ENCODE measurements at regions not wholly inside any gene's neighbourhood (a gene's known extent, or its start where the extent isn't known, plus 50 kb on each side); places are given as distances from the start of the nearest gene placed in this dataset.

GRCh38 chr17:13074026-13074425, 56.2 kb upstream of the ELAC2 start:
- intact Hi-C loops (cut with micrococcal nuclease; ENCODE audit: unreplicated experiment), result no loop called here
- ChIA-PET CTCF (no interaction called here), POLR2A (ENCODE audit: low non-redundant PET) (no interaction called here)
- TF ChIP-seq EZH2 (IDR thresholded peaks at IDR 0.05; ENCODE audit: borderline replicate concordance, low read depth, low read length, poor library complexity, severe bottlenecking) (no peak), CTCF (conservative IDR thresholded peaks at IDR 0.05; ENCODE audit: low read depth, low read length) (no peak)
- no TSS peak for BruUV-seq (replicated peaks)
- H3K27me3 ChIP-seq (replicated peaks; ENCODE audit: insufficient read depth, low read depth, low read length, poor library complexity), result peaks cover 12% of the 10 kb centered on the region
- no peaks in the 10 kb centered on the region for H3K4me1 ChIP-seq (ENCODE audit: insufficient read depth, low read length, poor library complexity, severe bottlenecking)
- no peak overlapping the region for H3K4me3 ChIP-seq (ENCODE audit: low read depth, low read length, poor library complexity, severe bottlenecking)
- no peak overlapping the region for H3K27ac ChIP-seq (ENCODE audit: low read depth, low read length, poor library complexity, severe bottlenecking)
- no peaks in the 10 kb centered on the region for H3K9me3 ChIP-seq (ENCODE audit: low read depth, low read length, poor library complexity, severe bottlenecking)
- DNase-seq (ENCODE audit: low spot score), result peak; percentile 1
- H3K36me3 ChIP-seq (ENCODE audit: insufficient read depth, low read length, poor library complexity, severe bottlenecking), result no peaks in the 10 kb centered on the region

GRCh38 chr17:13073018-13073417, 55.2 kb upstream of the ELAC2 start:
- POLR2A ChIA-PET (ENCODE audit: low non-redundant PET), result no interaction called here
- CTCF ChIA-PET, result no interaction called here
- intact Hi-C loops (cut with micrococcal nuclease; ENCODE audit: unreplicated experiment), result no loop called here

GRCh38 chr17:13070732-13071131, 52.9 kb upstream of the ELAC2 start:
- no peak for TF ChIP-seq EZH2 (IDR thresholded peaks at IDR 0.05; ENCODE audit: borderline replicate concordance, low read depth, low read length, poor library complexity, severe bottlenecking)
- no peak for TF ChIP-seq CTCF (conservative IDR thresholded peaks at IDR 0.05; ENCODE audit: low read depth, low read length)
- BruUV-seq (replicated peaks), result no TSS peak
- ChIA-PET CTCF (no interaction called here), POLR2A (ENCODE audit: low non-redundant PET) (no interaction called here)
- no peaks in the 10 kb centered on the region for H3K36me3 ChIP-seq (ENCODE audit: insufficient read depth, low read length, poor library complexity, severe bottlenecking)
- H3K4me3 ChIP-seq (ENCODE audit: low read depth, low read length, poor library complexity, severe bottlenecking), result no peak overlapping the region
- no peak for DNase-seq (ENCODE audit: low spot score)
- peaks cover 12% of the 10 kb centered on the region for H3K27me3 ChIP-seq (replicated peaks; ENCODE audit: insufficient read depth, low read depth, low read length, poor library complexity)
- H3K4me1 ChIP-seq (ENCODE audit: insufficient read depth, low read length, poor library complexity, severe bottlenecking), result no peaks in the 10 kb centered on the region
- intact Hi-C loops (cut with micrococcal nuclease; ENCODE audit: unreplicated experiment), result loop anchor here (1.0 kb wide), 1 partner anchor 30 kb away; no protein-coding TSS in a partner anchor
- no peak overlapping the region for H3K27ac ChIP-seq (ENCODE audit: low read depth, low read length, poor library complexity, severe bottlenecking)
- peaks cover 6% of the 10 kb centered on the region for H3K9me3 ChIP-seq (ENCODE audit: low read depth, low read length, poor library complexity, severe bottlenecking)

More at GRCh38 chr17:13073018-13073417, 55.2 kb upstream of the ELAC2 start:
- Histone ChIP-seq H3K4me3 (ENCODE audit: low read depth, low read length, poor library complexity, severe bottlenecking) (no peak overlapping the region), H3K4me1 (ENCODE audit: insufficient read depth, low read length, poor library complexity, severe bottlenecking) (no peaks in the 10 kb centered on the region), H3K27ac (ENCODE audit: low read depth, low read length, poor library complexity, severe bottlenecking) (no peak overlapping the region), H3K36me3 (ENCODE audit: insufficient read depth, low read length, poor library complexity, severe bottlenecking) (no peaks in the 10 kb centered on the region), H3K27me3 (replicated peaks; ENCODE audit: insufficient read depth, low read depth, low read length, poor library complexity) (peaks cover 12% of the 10 kb centered on the region), H3K9me3 (ENCODE audit: low read depth, low read length, poor library complexity, severe bottlenecking) (no peaks in the 10 kb centered on the region)
- no peak for TF ChIP-seq CTCF (conservative IDR thresholded peaks at IDR 0.05; ENCODE audit: low read depth, low read length)
- DNase-seq (ENCODE audit: low spot score), result no peak
- BruUV-seq (replicated peaks), result no TSS peak

Data from A673 (cell line).